D341Med (cell line): ENCODE measurements at regions not wholly inside any gene's neighbourhood (a gene's known extent, or its start where the extent isn't known, plus 50 kb on each side); places are given as distances from the start of the nearest gene placed in this dataset.
A peak's percentile ranks its signal among the peaks of the same experiment; 100 is the strongest.

Experiments
- DNase-seq: peaks from one replicate; pipeline ENCODE4 v3.0.0; 2012; ENCODE audit warnings: low spot score

GRCh38 chr4:180407275-180407885 is 1835.8 kb upstream of the TENM3 start:
- no peak for DNase-seq

- DNase-seq = no peak
Observed at GRCh38 chr4:180418819-180419531, 1824.2 kb upstream of the TENM3 start.

GRCh38 chr4:180422989-180423711 is 1820.1 kb upstream of the TENM3 start:
- no peak for DNase-seq

GRCh38 chr4:180423712-180424057 is 1819.5 kb upstream of the TENM3 start:
- no peak for DNase-seq

- no peak for DNase-seq
Observed at GRCh38 chr4:180426938-180427337, 1816.3 kb upstream of the TENM3 start.

GRCh38 chr4:180430283-180430682 is 1812.9 kb upstream of the TENM3 start:
- DNase-seq = no peak

- no peak for DNase-seq
Observed at GRCh38 chr4:180434131-180434895, 1808.9 kb upstream of the TENM3 start.

GRCh38 chr4:180436361-180436760 is 1806.8 kb upstream of the TENM3 start:
- no peak for DNase-seq

- no peak for DNase-seq
Observed at GRCh38 chr4:180437601-180438000, 1805.6 kb upstream of the TENM3 start.

- no peak for DNase-seq
Observed at GRCh38 chr4:180448306-180448705, 1794.9 kb upstream of the TENM3 start.

GRCh38 chr4:180449395-180449956 is 1793.7 kb upstream of the TENM3 start:
- DNase-seq = peak; percentile 83

- DNase-seq = no peak
Observed at GRCh38 chr4:180455226-180455625, 1788.0 kb upstream of the TENM3 start.

GRCh38 chr4:180456928-180457327 is 1786.3 kb upstream of the TENM3 start:
- DNase-seq = no peak

GRCh38 chr4:180462116-180462515 is 1781.1 kb upstream of the TENM3 start:
- DNase-seq = no peak

GRCh38 chr4:180465364-180465763 is 1777.8 kb upstream of the TENM3 start:
- DNase-seq = no peak

- DNase-seq = no peak
Observed at GRCh38 chr4:180483036-180483435, 1760.2 kb upstream of the TENM3 start.

- no peak for DNase-seq
Observed at GRCh38 chr4:180485407-180485806, 1757.8 kb upstream of the TENM3 start.

GRCh38 chr4:180486342-180486741 is 1756.9 kb upstream of the TENM3 start:
- DNase-seq = no peak

- DNase-seq = no peak
Observed at GRCh38 chr4:180489787-180490186, 1753.4 kb upstream of the TENM3 start.

- DNase-seq = no peak
Observed at GRCh38 chr4:180491210-180491609, 1752.0 kb upstream of the TENM3 start.

- no peak for DNase-seq
Observed at GRCh38 chr4:180493299-180493698, 1749.9 kb upstream of the TENM3 start.

GRCh38 chr4:180500154-180500553 is 1743.0 kb upstream of the TENM3 start:
- DNase-seq = no peak
